ENCODE measurements at regions not wholly inside any gene's neighbourhood (a gene's known extent, or its start where the extent isn't known, plus 50 kb on each side); places are given as distances from the start of the nearest gene placed in this dataset.
A peak's percentile ranks its signal among the peaks of the same experiment; 100 is the strongest.

DNA sequence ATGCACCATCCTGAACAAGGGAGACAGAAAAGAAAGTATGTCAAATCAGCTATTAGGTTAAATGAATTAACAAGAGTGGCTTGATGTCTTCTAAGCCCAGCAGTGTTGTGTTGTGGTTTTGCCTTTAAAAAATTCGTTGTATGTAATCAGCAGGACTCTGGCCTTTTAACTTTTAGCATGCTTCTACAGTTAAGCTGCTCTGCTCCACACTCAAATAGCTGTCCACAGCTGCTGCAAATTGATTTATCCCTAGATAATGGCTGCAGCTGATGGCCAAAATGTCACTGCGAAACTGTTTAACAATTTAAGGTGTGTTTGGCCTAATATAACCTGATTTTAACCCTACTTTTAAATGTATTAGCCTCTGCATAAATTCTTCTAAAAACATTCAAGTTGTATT lies 85.8 kb downstream of the CXXC4 start:
- H3K27me3 ChIP-seq: no peaks in the 10 kb centered on the region
- H3K4me1 Mint-ChIP-seq: peaks cover 31% of the 10 kb centered on the region
- H3K27ac ChIP-seq: peak overlapping the region; percentile 75
- H3K36me3 Mint-ChIP-seq: no peaks in the 10 kb centered on the region
- H2AFZ ChIP-seq (replicated peaks): peak overlapping the region; percentile 74
- H3K27me3 Mint-ChIP-seq (ENCODE audit: insufficient read depth, low read depth): no peaks in the 10 kb centered on the region
- H3F3A ChIP-seq (ENCODE audit: low read depth): no peaks in the 10 kb centered on the region
- H3K4me1 ChIP-seq: peaks cover 9% of the 10 kb centered on the region
- no peaks in the 10 kb centered on the region for H3K9me3 Mint-ChIP-seq
- DNase-seq (ENCODE audit: low spot score): no peak
- no peaks in the 10 kb centered on the region for H3K9me3 ChIP-seq (ENCODE audit: low read depth)
- H3K4me3 Mint-ChIP-seq: no peak overlapping the region
- no peaks in the 10 kb centered on the region for H3K79me2 ChIP-seq (ENCODE audit: low read depth)
- H3K4me3 ChIP-seq: no peak overlapping the region
- no peak for TF ChIP-seq EZH2phosphoT487 (IDR thresholded peaks at IDR 0.05)
- TF ChIP-seq CTCF (IDR thresholded peaks at IDR 0.05): no peak
- TF ChIP-seq EZH2 (IDR thresholded peaks at IDR 0.05): no peak
- no peak overlapping the region for H3K27ac Mint-ChIP-seq
- no peaks in the 10 kb centered on the region for H3K36me3 ChIP-seq
- no peak overlapping the region for H3K9ac ChIP-seq
- H4K20me1 ChIP-seq (ENCODE audit: low read depth): no peaks in the 10 kb centered on the region
- H3K4me2 ChIP-seq: peak overlapping the region; percentile 49

- Histone ChIP-seq H3K9ac (no peak overlapping the region), H3K36me3 (no peaks in the 10 kb centered on the region), H4K20me1 (ENCODE audit: low read depth) (no peaks in the 10 kb centered on the region), H3K79me2 (ENCODE audit: low read depth) (no peaks in the 10 kb centered on the region), H3K27me3 (no peaks in the 10 kb centered on the region), H3K27ac (no peak overlapping the region), H2AFZ (replicated peaks) (no peak overlapping the region), H3K4me1 (peaks cover 8% of the 10 kb centered on the region), H3K4me2 (no peak overlapping the region), H3K9me3 (ENCODE audit: low read depth) (no peaks in the 10 kb centered on the region), H3F3A (ENCODE audit: low read depth) (no peaks in the 10 kb centered on the region), H3K4me3 (no peak overlapping the region)
- Mint-ChIP-seq H3K4me3 (no peak overlapping the region), H3K4me1 (peaks cover 15% of the 10 kb centered on the region), H3K36me3 (no peaks in the 10 kb centered on the region), H3K27me3 (ENCODE audit: insufficient read depth, low read depth) (peaks cover 3% of the 10 kb centered on the region), H3K9me3 (peaks cover 12% of the 10 kb centered on the region), H3K27ac (no peak overlapping the region)
- TF ChIP-seq CTCF (IDR thresholded peaks at IDR 0.05) (no peak), EZH2 (IDR thresholded peaks at IDR 0.05) (no peak), EZH2phosphoT487 (IDR thresholded peaks at IDR 0.05) (no peak)
- no peak for DNase-seq (ENCODE audit: low spot score)
Measured at GRCh38 chr4:104404361-104404760, 90.3 kb downstream of the CXXC4 start.

GRCh38 chr4:104395168-104395614 lies 99.5 kb downstream of the CXXC4 start:
- H3F3A ChIP-seq (ENCODE audit: low read depth): peaks cover 4% of the 10 kb centered on the region
- H3K4me1 ChIP-seq: peaks cover 6% of the 10 kb centered on the region
- H3K9me3 Mint-ChIP-seq: peaks cover 1% of the 10 kb centered on the region
- no peak overlapping the region for H3K4me3 Mint-ChIP-seq
- H3K27ac ChIP-seq: no peak overlapping the region
- H3K27ac Mint-ChIP-seq: no peak overlapping the region
- no peak overlapping the region for H3K9ac ChIP-seq
- H3K36me3 Mint-ChIP-seq: no peaks in the 10 kb centered on the region
- no peaks in the 10 kb centered on the region for H4K20me1 ChIP-seq (ENCODE audit: low read depth)
- TF ChIP-seq EZH2phosphoT487 (IDR thresholded peaks at IDR 0.05): no peak
- no peak for TF ChIP-seq EZH2 (IDR thresholded peaks at IDR 0.05)
- no peak for TF ChIP-seq CTCF (IDR thresholded peaks at IDR 0.05)
- no peaks in the 10 kb centered on the region for H3K27me3 ChIP-seq
- no peaks in the 10 kb centered on the region for H3K9me3 ChIP-seq (ENCODE audit: low read depth)
- no peaks in the 10 kb centered on the region for H3K79me2 ChIP-seq (ENCODE audit: low read depth)
- DNase-seq (ENCODE audit: low spot score): no peak
- H3K4me3 ChIP-seq: no peak overlapping the region
- no peaks in the 10 kb centered on the region for H3K36me3 ChIP-seq
- H2AFZ ChIP-seq (replicated peaks): no peak overlapping the region
- no peaks in the 10 kb centered on the region for H3K27me3 Mint-ChIP-seq (ENCODE audit: insufficient read depth, low read depth)
- peaks cover 21% of the 10 kb centered on the region for H3K4me1 Mint-ChIP-seq
- H3K4me2 ChIP-seq: no peak overlapping the region

All from neural progenitor cell (in vitro differentiated cells).